GM21367 (cell line): ENCODE measurements at regions not wholly inside any gene's neighbourhood (a gene's known extent, or its start where the extent isn't known, plus 50 kb on each side); places are given as distances from the start of the nearest gene placed in this dataset.

Experiments used
- ATAC-seq: cut with Tn5 transposase; IDR thresholded peaks from one replicate; pipeline ENCODE4 v1.9.1; 2021; ENCODE audit not compliant: unreplicated experiment

DNA sequence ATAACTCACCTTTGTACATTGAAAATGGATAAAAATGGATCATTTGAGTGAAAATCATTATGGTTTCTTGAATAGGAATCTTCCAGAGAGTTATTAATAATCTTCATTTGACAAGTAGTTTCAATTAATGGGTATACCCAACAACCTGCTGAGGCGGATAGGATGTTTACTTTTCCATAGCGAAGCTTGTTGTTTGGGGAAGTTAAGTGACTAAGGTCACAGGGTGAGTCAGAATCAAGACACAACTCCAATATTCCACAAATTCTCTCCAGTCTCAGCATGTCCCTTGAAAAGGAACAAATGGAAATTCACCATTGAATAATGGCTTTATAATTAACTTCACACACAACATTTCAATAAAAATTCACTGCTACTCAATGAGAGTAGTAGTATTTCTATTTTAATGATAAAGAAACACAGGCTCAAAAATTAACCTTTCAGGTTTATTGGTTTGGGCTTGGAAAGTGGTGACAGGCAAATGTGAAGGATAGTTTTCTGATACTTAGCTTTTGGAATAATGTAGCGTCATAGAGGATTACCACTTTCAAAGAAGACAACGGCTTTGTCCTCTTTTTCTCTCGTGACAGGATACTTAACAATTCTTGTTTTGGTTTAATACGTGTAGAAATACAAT lies 211.3 kb downstream of the GPD2 start:
- ATAC-seq, result no peak

DNA sequence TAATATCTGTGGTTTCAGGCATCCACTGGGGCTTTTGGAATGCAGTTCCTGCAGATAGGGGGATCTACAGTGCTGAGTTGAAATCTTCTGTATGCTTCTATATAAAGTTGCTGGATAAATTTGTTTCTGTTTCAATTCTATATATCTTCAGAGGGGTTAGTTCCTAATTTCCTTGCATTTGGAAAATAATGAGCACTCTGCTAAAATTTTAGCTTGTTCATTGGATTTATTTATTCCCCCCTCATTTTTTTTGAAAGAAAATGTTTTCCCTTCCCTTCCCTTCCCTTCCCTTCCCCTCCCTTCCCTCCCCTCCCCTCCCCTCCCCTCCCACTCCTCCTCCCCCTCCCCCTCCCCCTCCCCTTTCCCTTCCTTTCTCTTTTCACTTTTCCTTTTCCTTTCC lies 212.3 kb downstream of the GPD2 start:
- no peak for ATAC-seq

DNA sequence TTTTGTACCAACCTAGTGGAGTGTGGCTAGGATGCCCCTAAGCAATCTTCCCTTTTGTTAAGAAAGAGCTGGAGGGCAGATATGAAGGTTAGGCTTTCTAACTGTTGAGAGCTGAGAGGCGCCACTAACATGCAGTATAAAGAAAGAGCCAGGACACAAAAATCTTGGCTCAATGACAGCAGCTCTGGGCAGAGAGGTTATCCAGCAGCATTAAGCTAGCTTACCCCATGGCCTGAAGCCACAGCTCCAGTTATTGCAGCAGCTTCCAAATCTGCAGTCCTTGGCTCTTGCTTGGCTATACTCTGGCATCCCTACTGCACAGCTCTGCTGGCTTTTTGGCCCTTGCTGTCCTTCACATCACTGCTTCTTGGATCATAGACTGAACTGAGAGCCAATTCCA lies 213.4 kb downstream of the GPD2 start:
- ATAC-seq, result no peak

DNA sequence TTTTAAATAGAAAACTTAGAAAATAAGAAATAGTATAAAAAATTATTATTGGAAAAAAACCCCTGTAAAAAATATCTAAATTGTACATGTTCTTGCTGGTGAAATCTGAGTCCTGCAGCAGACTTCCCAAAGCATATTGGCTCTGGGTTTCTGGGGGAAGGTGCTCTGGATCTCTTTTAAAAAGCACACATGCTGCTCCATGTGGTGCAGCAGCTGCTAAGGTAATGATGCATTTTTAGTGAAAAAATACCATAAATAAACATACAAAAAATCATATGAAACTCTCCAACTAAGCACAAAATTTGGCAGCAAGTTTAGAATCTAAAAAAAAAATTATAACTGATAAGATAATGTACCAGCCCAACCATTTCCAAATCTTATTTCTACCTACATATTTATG lies 216.5 kb downstream of the GPD2 start:
- no peak for ATAC-seq

DNA sequence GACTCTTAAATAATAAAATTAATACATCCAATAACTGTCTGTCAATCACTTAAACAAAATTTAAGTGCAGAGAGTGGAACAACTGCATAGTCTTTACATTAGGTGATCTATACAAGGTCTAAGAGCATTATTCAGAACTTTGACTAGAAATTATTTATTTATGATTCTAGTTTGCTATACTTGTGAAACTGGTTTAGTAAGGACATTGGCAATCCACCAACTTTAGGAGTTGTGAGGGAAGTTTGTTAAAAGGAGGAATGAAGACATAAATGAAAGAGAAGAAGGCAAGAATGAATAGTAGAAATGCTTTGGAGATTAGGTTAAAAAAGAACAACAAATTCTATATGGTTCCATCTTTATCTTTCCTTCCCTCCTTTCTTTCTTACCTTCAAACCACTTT lies 217.5 kb downstream of the GPD2 start:
- no peak for ATAC-seq

DNA sequence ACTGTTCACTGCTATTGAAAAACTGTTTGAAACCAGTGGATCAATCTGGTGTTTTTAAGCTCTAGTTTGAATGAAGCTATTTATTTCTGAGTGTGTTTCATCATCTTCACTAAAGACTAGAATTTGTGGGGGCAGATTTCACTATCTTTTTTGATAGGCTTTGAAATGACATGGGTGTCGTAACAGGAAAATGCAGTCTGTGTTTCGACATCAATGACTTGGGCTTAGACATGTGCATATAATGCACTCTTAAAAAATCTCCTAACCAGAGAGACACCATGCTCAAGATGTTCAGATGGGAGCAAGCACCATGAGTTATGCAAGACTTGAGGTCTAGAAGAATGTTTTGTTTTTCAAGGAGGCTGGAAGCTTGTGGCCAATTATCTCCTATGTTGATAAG lies 221.6 kb downstream of the GPD2 start:
- no peak for ATAC-seq

DNA sequence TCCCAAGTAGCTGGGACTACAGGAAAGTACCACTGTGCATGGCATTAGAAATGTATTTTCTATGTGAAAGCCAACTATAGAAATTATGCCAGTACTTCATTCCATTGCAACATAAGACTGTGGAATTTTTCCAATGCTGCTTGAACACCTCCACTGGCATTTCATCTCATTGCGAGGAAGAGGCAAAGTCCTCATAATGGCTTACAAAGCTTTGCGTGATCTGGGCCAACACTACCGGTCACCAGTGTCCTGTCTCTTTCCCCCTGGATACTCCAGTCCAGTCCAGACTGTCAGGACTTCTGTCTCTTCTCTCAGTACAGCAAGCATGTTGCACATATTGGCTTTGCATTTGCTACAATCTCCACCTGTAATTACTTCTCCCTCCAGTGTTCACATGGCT lies 223.5 kb downstream of the GPD2 start:
- ATAC-seq, result no peak

DNA sequence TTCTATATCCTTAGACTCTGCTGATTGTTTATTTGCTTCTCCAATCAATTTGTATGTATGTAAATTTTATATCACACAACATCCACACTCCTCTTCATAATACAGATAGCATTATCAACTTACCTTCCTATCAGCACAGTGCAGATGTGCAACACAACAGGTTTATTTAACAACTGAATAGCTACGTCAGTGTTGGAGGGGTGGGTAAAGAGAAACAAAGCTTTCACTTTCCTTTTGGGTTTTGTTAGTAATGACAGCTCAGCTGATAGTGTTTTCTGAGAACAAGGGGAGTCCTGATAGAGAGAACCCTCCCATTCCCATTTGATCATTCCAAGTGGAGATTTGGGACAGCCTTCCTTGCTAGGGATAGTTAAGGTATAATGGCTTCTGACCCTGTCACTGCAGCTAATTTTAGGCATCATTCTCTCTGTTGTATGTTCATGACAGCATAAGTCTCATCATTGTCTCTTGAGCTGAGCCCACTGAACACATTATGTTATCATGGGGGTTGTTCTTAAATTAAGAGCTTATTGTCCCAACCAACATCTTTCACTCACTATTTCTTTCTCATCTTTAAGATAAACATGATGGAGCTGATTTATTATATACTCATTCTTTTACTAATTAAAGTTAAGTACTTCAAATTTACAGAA lies 227.7 kb downstream of the GPD2 start:
- ATAC-seq, result peak; percentile 75

DNA sequence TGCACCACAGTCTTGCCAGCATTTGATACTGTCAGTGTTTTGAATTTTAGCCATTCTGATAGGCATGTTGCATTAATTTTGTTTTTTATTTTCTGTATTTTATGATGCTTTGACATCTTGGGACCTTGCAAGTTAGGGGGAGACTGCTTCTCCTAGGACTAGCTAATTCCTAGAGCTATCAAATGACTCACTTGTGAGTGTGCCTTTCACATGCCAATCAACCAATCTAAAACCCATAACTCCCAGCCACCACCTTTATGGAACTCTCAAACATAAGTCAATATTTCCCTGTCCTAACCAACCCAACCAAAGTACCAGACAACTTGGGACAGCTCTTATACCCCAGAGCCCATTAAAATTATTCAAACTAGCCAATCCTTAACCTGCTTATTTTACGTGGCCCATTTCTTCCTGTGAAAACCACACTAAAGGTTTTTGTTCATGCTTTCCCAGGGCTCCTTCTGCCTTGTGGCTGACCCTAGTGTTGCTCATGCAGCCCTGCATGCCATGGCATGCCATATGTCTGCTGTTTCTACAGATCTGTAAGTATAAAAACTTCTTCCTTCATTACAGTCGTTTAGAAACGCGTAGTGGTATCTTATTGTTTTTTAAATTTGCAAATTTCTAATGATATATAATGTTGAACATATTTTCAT lies 230.1 kb downstream of the GPD2 start:
- no peak for ATAC-seq

DNA sequence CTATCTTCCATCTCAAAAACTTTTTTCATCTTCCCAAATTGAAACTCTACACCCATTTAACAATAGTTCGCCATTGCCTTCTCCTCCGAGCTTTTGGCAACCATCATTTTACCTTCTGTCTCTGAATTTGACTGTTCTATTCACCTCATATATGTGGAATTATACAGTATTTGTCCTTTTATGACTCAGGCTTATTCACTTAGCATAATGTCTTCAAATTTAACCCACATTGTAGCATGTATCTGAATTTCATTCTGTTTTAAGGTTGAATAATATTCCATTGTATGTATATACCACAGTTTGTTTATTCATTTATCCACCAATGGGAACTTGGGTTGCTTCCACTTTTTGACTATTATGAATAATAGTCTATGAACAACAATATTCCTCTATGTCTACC lies 233.9 kb downstream of the GPD2 start:
- ATAC-seq, result no peak

DNA sequence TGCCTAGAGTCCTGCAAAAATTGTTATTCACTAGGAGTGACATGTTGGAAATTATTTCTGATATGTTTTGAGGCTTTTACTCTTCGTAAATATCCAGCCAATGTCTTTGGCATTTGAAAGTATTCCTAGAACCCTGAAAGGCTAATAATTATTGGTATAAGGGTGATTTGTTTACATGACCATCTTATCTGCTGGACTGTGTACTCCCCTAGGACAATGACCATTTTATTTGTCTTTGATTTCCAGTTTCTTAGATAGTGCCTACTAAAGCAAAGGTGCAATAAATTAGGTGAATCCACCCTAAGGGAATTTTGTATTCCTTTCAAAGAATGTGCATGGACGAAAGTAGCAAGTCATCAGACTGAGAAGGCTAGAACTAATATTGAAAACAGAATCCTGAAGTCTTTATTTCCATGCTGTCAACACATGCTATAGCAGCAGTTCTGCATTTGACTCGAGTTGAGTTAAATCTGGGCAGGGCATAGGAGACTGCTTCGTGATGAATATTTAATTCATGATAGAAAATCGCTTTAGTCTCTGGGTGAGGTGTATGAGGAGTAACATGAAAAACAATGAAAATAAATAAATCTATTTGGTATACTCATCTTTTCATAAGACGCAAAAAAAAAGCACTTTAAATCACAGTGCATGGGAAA lies 235.7 kb downstream of the GPD2 start:
- no peak for ATAC-seq

DNA sequence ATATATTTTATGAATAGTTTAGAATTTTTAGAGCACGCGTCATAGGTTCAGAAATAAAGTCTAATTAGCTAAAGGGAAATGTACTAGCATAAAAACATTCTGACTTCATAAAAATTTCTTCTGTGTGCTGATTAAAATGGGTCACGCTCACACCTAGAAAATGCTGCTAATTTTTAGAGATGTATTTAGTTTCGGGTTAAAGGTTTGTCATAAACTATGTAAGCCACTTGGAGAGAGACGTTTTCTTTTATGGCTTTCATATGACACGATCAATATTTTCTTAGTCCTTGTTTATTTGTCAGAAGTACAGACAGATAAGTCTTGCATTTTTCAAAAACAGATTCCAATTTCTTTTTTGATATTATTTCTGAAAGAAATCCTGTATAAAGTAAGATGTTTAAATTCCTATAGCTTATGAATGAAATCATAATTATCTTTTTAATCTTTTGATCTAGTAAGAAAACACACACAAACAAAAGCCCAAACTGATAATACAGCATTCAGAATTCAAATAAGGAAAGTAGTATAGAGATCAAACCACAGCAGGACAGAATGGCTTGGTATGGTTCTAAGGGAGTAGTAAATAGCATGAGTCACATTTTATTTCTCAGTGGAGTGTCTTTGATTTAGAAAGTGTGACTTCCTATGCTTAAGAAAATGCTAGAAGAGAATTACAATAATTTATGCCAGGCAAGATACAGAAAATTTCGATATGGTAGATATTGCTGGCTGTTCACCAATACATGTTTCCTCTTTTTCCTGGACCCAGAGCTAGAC lies 236.6 kb downstream of the GPD2 start:
- no peak for ATAC-seq

DNA sequence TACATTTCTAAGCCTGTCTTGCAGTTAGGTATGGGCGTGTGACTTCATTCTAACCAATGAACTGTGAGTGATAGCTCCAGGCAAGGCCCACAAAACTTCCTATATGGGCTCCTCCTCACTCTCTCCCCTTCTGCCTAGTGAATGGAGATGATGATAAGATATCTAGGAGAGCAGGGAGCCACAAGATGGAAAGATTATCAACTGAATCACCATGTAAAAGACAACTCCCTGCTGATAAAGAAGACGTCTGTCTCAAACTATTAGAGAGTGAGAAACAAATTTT lies 237.1 kb downstream of the GPD2 start:
- no peak for ATAC-seq

DNA sequence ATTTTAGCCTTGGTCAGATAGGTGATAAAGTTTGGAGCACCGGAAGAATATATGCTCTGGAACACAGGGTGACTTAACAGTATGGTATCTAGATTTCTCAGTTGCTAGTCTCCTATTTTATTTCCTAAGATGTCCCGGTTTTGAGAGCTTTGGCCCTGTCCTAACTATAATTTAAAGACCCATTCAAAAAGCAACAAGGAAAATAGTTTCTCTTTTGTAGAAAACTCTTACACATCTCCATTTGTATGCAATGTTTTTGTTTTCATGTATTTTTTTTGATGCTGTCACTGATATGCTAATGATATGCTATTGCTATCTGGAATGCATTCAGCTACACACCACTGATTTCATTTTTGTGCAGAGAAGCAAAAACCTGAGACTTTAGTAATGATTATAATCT lies 237.8 kb downstream of the GPD2 start:
- no peak for ATAC-seq

DNA sequence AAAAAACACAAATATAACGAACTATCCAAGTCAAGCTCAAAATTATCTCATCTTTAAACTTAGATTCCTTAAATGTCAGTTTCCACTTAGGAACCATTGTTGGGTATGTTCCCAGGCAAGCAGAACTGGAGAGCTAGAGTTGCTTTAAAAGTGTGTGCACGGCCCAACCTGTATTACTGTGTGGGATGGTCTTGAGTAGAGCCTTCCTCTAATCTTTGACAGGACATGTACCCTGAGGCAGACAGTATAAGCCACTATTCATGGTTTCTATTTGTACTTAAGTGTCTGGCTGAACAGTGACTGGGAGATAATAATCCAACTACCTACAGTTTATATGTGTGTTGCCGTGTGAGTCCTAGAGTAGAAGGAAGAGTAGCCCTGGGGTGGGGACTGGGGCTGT lies 239.7 kb downstream of the GPD2 start:
- no peak for ATAC-seq

DNA sequence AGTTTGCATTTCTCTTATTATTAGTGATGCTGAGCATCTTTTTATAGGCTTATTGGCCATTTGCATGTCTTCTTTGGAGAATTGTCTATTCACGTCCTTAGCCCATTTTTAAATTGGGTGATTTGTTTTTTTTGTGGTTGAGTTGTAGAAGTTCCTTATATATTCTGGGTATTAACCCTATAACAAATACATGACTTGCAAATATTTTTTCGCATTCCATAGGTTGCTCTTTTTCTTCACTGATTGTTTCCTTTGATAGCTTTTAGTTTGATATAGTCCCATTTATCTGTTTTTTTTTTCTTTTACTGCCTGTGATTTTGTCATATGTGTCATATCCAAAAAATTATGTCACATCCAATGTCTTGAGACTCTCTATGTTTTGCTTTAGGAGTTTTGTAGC lies 243.6 kb downstream of the GPD2 start:
- no peak for ATAC-seq

DNA sequence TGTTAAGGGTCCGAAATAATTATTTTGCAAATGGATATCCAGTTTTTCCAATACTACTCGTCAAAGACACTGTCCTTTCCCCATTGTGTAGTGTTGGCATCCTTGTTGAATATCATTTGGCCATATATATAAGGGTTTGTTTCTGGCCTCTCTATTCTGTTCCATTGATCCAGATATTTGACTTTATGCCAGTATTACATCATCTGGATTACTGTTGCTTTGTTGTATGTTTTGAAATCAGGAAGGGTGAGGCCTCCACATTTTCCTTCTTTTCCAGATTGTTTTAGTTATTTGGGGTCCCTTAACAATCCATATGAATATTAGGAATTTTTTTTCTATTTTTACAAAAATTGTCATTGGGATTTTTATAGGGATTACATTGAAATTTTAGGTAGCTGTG lies 244.1 kb downstream of the GPD2 start:
- ATAC-seq, result no peak

DNA sequence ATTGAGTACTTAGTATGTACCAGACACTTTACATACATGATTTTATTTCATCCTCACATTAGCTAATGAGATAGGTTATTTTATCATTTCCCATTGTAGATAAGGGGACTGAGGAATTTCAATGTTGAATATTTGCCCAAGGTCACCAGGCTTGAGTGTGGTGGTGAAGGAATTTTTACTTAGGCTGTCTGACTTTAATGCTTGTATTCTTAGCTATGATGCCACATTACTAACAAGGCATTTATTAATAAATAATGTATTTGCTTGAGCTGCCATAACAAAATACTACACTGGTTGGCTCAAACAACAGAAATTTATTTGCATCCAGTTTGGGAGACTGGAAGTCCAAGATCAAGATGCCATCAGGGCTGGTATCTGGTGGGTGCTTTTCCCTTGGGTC lies 250.9 kb downstream of the GPD2 start:
- no peak for ATAC-seq

DNA sequence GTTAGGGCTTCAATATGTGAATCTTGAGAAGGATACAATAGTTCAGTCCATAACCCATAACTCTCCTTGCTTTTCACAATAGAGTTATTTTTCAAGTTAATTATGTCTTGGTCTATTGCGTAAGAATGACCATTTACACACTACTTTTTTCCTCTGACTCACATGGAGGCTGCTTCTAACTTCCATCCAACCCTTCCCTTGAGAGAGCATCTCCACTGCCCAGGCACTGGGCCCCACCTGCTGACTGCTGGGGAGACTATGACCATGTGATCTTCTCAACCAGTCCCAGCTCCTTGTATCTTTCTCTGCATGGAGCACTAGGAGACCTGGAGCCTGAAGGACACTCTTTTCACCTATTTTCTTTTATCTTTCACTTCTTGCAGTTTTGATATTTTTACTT lies 251.5 kb downstream of the GPD2 start:
- no peak for ATAC-seq

DNA sequence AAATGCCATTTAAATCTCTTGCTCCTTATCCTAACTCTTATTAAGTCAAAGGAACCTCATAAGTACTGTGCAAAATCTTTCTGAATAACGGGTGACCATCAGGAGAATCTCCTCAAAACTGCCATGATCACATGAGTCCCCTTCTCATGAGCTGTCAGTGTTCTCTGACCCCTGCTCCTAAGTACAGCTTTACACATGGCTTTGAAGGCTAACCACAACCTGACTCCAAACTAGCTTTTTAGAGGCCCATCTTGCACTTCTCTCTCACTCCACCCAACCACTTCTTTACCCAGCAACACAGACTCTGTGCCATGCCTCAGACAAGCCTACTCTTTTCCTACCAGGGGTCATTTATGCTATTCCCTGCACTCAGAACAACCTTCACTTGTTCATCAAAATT lies 253.8 kb downstream of the GPD2 start:
- no peak for ATAC-seq

DNA sequence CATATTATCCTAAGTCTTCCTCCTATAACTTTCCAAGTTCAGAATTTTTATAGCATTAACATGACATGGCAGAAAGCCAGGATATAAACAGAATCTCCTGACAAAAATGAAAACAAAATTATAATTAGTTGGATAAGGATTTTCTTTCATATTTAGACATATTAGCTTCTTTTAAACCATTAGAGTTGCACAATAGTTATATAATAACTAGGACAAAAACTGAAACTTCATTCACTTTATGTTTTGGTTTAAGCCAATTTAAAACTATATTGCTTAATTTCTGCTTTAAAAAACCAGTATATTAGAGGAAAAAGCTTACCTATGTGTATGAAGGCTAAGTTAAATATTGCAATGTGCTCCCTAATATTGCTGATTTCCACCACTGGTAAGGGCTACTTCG lies 254.8 kb downstream of the GPD2 start:
- no peak for ATAC-seq

DNA sequence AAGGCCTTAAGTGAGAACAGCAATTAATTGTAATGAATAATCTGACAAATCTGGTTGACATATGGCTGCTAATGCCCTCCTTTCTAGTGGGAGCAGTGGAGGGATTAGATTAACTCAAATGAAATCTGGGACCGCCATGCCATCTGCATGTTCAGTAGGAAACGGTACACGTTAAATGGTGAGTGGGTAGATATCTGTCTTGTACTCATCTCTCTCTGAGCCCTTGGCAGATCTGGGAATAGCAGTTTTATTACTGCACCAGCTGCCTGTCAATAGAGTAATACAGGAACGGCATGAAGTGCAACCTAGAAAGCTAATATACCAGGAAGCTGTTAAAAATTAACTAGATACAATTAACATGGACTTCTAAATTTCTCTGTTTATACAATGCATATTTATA lies 258.8 kb downstream of the GPD2 start:
- no peak for ATAC-seq
